ENCODE measurements at regions not wholly inside any gene's neighbourhood (a gene's known extent, or its start where the extent isn't known, plus 50 kb on each side); places are given as distances from the start of the nearest gene placed in this dataset.

DNA sequence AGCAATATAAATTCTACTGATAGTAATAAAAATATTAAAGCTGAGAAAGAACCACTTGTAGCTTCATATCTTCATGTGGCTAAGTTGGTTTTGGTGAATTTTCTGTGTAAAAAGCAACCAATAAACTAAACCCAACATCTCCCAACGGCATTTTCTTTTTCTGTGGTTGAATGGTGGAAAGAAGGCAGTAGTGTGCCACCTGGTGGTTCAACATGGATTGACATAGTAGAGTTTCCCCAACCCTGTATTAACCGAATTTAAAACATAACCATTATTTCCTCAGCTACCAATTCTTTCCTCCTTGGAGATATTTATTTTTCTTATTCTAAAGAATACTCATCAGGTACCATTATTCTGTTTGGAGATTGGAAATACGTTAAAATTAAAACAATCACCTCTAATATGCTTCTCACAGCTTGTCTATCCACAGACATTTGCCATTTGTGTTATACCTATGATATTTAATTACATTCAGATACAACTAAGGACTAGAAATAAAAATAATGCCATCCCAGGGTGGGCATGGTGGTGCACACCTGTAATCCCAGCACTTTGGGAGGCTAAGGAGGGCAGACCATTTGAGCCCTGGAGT lies 117.1 kb upstream of the EEF1E1 start:
- Histone ChIP-seq H3K4me1 (ENCODE audit: low read depth) (no peaks in the 10 kb centered on the region), H3K27me3 (no peaks in the 10 kb centered on the region), H3K27ac (no peak overlapping the region), H3K4me3 (no peak overlapping the region), H3K9me3 (ENCODE audit: low read depth) (no peaks in the 10 kb centered on the region), H3K36me3 (no peaks in the 10 kb centered on the region)
- DNase-seq (ENCODE audit: low read depth in 1 of 2, low spot score in 1 of 2), result peak; percentile 67 to 68
- TF ChIP-seq, protein P1, sequence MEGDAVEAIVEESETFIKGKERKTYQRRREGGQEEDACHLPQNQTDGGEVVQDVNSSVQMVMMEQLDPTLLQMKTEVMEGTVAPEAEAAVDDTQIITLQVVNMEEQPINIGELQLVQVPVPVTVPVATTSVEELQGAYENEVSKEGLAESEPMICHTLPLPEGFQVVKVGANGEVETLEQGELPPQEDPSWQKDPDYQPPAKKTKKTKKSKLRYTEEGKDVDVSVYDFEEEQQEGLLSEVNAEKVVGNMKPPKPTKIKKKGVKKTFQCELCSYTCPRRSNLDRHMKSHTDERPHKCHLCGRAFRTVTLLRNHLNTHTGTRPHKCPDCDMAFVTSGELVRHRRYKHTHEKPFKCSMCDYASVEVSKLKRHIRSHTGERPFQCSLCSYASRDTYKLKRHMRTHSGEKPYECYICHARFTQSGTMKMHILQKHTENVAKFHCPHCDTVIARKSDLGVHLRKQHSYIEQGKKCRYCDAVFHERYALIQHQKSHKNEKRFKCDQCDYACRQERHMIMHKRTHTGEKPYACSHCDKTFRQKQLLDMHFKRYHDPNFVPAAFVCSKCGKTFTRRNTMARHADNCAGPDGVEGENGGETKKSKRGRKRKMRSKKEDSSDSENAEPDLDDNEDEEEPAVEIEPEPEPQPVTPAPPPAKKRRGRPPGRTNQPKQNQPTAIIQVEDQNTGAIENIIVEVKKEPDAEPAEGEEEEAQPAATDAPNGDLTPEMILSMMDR (IDR thresholded peaks at IDR 0.05; ENCODE audit: low read depth, low read length), result peak; percentile 70

DNA sequence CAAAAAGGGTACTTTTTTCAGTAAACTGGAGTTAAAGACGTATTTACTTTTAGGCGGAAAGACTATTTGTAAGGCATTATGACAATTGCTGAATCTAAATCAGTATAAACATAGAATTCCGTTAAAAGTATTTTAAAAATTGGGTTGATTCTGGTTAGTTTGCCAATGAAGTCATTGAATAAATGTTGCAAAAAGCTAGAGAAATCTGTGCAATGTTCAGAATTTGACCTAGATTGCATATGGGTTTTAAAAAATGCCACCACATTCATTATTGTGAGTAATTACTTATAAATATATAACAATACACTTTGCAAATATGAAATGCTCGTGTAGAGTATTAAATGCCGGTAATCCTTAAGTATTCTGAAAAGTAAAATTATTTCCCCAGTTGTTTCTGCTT lies 116.5 kb upstream of the EEF1E1 start:
- DNase-seq (ENCODE audit: low read depth in 1 of 2, low spot score in 1 of 2), result no peak
- no peaks in the 10 kb centered on the region for H3K27me3 ChIP-seq
- no peak overlapping the region for H3K4me3 ChIP-seq
- no peaks in the 10 kb centered on the region for H3K36me3 ChIP-seq
- no peak overlapping the region for H3K27ac ChIP-seq
- H3K9me3 ChIP-seq (ENCODE audit: low read depth), result no peaks in the 10 kb centered on the region
- H3K4me1 ChIP-seq (ENCODE audit: low read depth), result no peaks in the 10 kb centered on the region
- TF ChIP-seq, protein P1 (IDR thresholded peaks at IDR 0.05; ENCODE audit: low read depth, low read length), result no peak

DNA sequence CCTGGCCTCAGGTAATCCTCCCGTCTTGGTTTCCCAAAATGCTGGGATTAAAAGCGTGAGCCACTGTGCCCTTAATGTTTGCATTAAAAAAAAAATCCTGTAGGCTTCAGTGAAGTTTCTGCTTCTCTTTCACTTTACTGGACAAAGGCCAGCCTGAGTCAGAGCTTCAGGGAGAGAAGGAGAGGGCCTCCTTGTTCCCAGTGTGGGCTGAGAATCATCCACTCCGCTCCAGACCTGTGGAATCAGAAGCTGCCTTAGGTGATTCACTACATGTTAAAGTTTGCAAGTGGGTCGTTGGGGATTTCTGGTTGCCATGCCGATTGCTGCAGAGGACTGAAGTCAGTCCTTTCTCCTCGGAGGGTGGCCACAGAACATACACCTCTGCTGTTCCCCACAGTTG lies 113.3 kb upstream of the EEF1E1 start:
- TF ChIP-seq, protein P1 (IDR thresholded peaks at IDR 0.05; ENCODE audit: low read depth, low read length), result no peak
- DNase-seq (ENCODE audit: low read depth in 1 of 2, low spot score in 1 of 2), result peak in 1 of 2 donors; percentile 1
- Histone ChIP-seq H3K27me3 (no peaks in the 10 kb centered on the region), H3K9me3 (ENCODE audit: low read depth) (no peaks in the 10 kb centered on the region), H3K27ac (no peak overlapping the region), H3K4me3 (no peak overlapping the region), H3K36me3 (no peaks in the 10 kb centered on the region), H3K4me1 (ENCODE audit: low read depth) (no peaks in the 10 kb centered on the region)

GRCh38 chr6:8213995-8214394 lies 111.6 kb upstream of the EEF1E1 start:
- H3K36me3 ChIP-seq, result no peaks in the 10 kb centered on the region
- no peak overlapping the region for H3K27ac ChIP-seq
- TF ChIP-seq, protein P1 (IDR thresholded peaks at IDR 0.05; ENCODE audit: low read depth, low read length), result no peak
- no peaks in the 10 kb centered on the region for H3K9me3 ChIP-seq (ENCODE audit: low read depth)
- no peaks in the 10 kb centered on the region for H3K4me1 ChIP-seq (ENCODE audit: low read depth)
- no peaks in the 10 kb centered on the region for H3K27me3 ChIP-seq
- no peak overlapping the region for H3K4me3 ChIP-seq
- DNase-seq (ENCODE audit: low read depth in 1 of 2, low spot score in 1 of 2), result no peak

DNA sequence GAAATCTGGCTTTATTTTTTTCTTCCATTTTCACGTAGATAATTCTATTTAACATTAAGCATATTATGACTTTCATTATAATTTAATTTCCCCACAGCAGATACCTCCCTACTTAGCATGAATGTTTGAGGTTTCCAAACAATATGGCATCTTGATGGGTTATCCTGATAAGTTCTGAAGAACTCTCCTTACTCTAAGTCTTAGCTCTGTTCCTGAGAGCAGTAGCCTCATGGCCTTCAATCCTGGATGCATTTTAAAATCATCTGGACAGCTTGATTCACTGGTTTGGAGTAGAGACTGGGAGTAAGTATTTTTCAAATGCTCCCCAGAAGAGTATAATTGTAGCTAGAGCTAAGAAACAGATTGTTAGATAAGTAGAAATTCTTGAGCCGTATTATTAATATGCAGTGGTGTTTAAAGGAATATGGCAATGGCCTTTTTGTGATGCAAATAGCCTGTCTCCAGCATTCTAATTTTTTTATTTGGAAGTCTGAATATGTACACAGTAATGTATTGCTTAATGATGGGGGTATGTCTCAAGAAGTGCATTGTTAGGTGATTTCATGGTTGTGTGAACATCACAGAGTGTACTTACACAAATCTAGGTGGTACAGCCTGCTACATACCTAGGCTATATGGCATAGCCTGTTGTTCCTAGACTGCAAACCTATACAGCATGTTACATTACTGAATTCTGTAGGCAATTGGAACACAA lies 110.5 kb upstream of the EEF1E1 start:
- H3K27me3 ChIP-seq, result no peaks in the 10 kb centered on the region
- no peaks in the 10 kb centered on the region for H3K4me1 ChIP-seq (ENCODE audit: low read depth)
- H3K36me3 ChIP-seq, result no peaks in the 10 kb centered on the region
- no peak overlapping the region for H3K4me3 ChIP-seq
- DNase-seq (ENCODE audit: low read depth in 1 of 2, low spot score in 1 of 2), result no peak
- no peaks in the 10 kb centered on the region for H3K9me3 ChIP-seq (ENCODE audit: low read depth)
- TF ChIP-seq, protein P1 (IDR thresholded peaks at IDR 0.05; ENCODE audit: low read depth, low read length), result no peak
- no peak overlapping the region for H3K27ac ChIP-seq
